H1 (cell line): ENCODE measurements at regions not wholly inside any gene's neighbourhood (a gene's known extent, or its start where the extent isn't known, plus 50 kb on each side); places are given as distances from the start of the nearest gene placed in this dataset.

ENCODE experiments used
- CTCF ChIA-PET: fragments of 300-600 bp; sonication (Branson Sonifier 250); formaldehyde crosslinking; loops from one replicate; lab custom pipeline; 2021; ENCODE audit not compliant: partially characterized antibody; lab: Charles Lee
- POLR2A ChIA-PET: fragments of 300-600 bp; sonication (Branson Sonifier 250); formaldehyde crosslinking; loops from one replicate; lab custom pipeline; 2021; ENCODE audit warnings: inconsistent platforms; ENCODE audit not compliant: partially characterized antibody; lab: Charles Lee
- DNase-seq, 2 experiments: peaks; one replicate each; pipeline versions ENCODE4 v3.0.0 to v3.0.0-alpha.2; 2010 to 2022; ENCODE audit warnings: low spot score in 2 of 2, low read depth in 1 of 2, mixed read lengths in 1 of 2
- FAIRE-seq: peaks from 2 replicates; lab custom pipeline; 2011; peaks lifted over from hg19 to GRCh38; lab: Jason Lieb, UNC
- H2AFZ ChIP-seq: 2 replicates; pipeline ENCODE4 v1.8.1; 2012; ENCODE audit warnings: low read length, inconsistent platforms
- H2AK5ac ChIP-seq: 2 replicates; pipeline ENCODE4 v1.6.1; 2013; ENCODE audit warnings: low read depth, low read length
- H2BK120ac ChIP-seq: replicated peaks from 2 replicates; pipeline ENCODE3; 2013; ENCODE audit warnings: low read depth, low read length, inconsistent platforms
- H2BK12ac ChIP-seq: 2 replicates; pipeline ENCODE4 v1.6.1; 2013; ENCODE audit warnings: low read depth, low read length
- H2BK15ac ChIP-seq: 2 replicates; pipeline ENCODE4 v1.6.1; 2013; ENCODE audit warnings: low read length
- H2BK20ac ChIP-seq: 2 replicates; pipeline ENCODE4 v1.6.1; 2013; ENCODE audit warnings: low read length
- H2BK5ac ChIP-seq: 2 replicates; pipeline ENCODE4 v1.6.1; 2013; ENCODE audit warnings: low read depth, low read length
- H3K14ac ChIP-seq: 2 replicates; pipeline ENCODE4 v1.6.1; 2013; ENCODE audit warnings: inconsistent platforms; ENCODE audit not compliant: insufficient read length
- H3K18ac ChIP-seq: 2 replicates; pipeline ENCODE4 v1.6.1; 2013; ENCODE audit warnings: low read length; ENCODE audit errors: extremely low read depth
- H3K23ac ChIP-seq: 2 replicates; pipeline ENCODE4 v1.6.1; 2013; ENCODE audit warnings: inconsistent platforms; ENCODE audit not compliant: insufficient read length
- H3K23me2 ChIP-seq: 2 replicates; pipeline ENCODE4 v1.6.1; 2013; ENCODE audit warnings: low read depth, low read length
- H3K27ac ChIP-seq: 2 replicates; pipeline ENCODE4 v1.6.1; 2011; ENCODE audit warnings: low read depth, low read length, inconsistent platforms
- H3K27me3 ChIP-seq, 4 experiments: replicated peaks in 1 of 4; 1 replicate in 1 of 4; 2 replicates in 3 of 4; pipeline versions ENCODE4 v1.6.1 to v1.8.1; 2011 to 2013; ENCODE audit warnings: low read length in 3 of 4, mild to moderate bottlenecking in 3 of 4, inconsistent platforms in 2 of 4, mixed read lengths in 2 of 4, moderate library complexity in 1 of 4; ENCODE audit not compliant: control insufficient read depth in 3 of 4, insufficient read depth in 3 of 4; ENCODE audit errors: extremely low read depth in 1 of 4
- H3K36me3 ChIP-seq, 4 experiments: 2 replicates each; pipeline versions ENCODE4 v1.6.1 to v1.8.1; 2011 to 2013; ENCODE audit warnings: mild to moderate bottlenecking in 4 of 4, low read length in 3 of 4, moderate library complexity in 2 of 4, control low read depth in 1 of 4, inconsistent platforms in 1 of 4; ENCODE audit not compliant: insufficient read depth in 4 of 4, control insufficient read depth in 2 of 4
- H3K4ac ChIP-seq: replicated peaks from 2 replicates; pipeline ENCODE3; 2013; ENCODE audit warnings: low read length, low read depth, mixed read lengths, inconsistent platforms; ENCODE audit not compliant: insufficient read length
- H3K4me1 ChIP-seq, 4 experiments: replicated peaks in 1 of 4; 1 replicate in 1 of 4; 2 replicates in 3 of 4; pipeline versions ENCODE4 v1.6.1 to v1.8.1; 2011 to 2013; ENCODE audit warnings: low read length in 3 of 4, inconsistent platforms in 2 of 4, mixed read lengths in 1 of 4; ENCODE audit not compliant: insufficient read depth in 4 of 4, control insufficient read depth in 3 of 4
- H3K4me2 ChIP-seq, 2 experiments: 2 replicates each; pipeline versions ENCODE4 v1.6.1 to v1.8.1; 2011 to 2013; ENCODE audit warnings: low read depth in 2 of 2, low read length in 2 of 2, control low read depth in 1 of 2, inconsistent platforms in 1 of 2, mild to moderate bottlenecking in 1 of 2; ENCODE audit not compliant: insufficient read depth in 1 of 2
- H3K4me3 ChIP-seq, 4 experiments: fragments of 200-600, 300-600 bp in 1 of 4; sonication (generic), shearing (Covaris generic), sonication (Bioruptor Twin) in 1 of 4; 2 replicates each; pipeline versions ENCODE4 v1.5.1 to v1.8.1; 2011 to 2016; ENCODE audit warnings: low read length in 4 of 4, low read depth in 3 of 4, control low read depth in 2 of 4, inconsistent platforms in 2 of 4, mild to moderate bottlenecking in 2 of 4, mixed read lengths in 1 of 4, moderate library complexity in 1 of 4; ENCODE audit not compliant: insufficient read depth in 2 of 4; ENCODE audit errors: extremely low read depth in 1 of 4
- H3K56ac ChIP-seq: replicated peaks from 2 replicates; pipeline ENCODE3; 2013; ENCODE audit warnings: low read depth, mild to moderate bottlenecking, mixed read lengths, low read length, inconsistent platforms; ENCODE audit not compliant: insufficient read length
- H3K79me1 ChIP-seq: 2 replicates; pipeline ENCODE4 v1.6.1; 2013; ENCODE audit warnings: low read depth, low read length, control low read depth
- H3K79me2 ChIP-seq, 2 experiments: 2 replicates each; pipeline versions ENCODE4 v1.6.1 to v1.8.1; 2012 to 2013; ENCODE audit warnings: low read length in 2 of 2, mild to moderate bottlenecking in 2 of 2, inconsistent platforms in 1 of 2; ENCODE audit not compliant: insufficient read depth in 2 of 2, control insufficient read depth in 1 of 2
- H3K9ac ChIP-seq, 4 experiments: replicated peaks in 1 of 4; 1 replicate in 1 of 4; 2 replicates in 3 of 4; pipeline versions ENCODE4 v1.6.1 to v1.8.1; 2011 to 2013; ENCODE audit warnings: low read depth in 3 of 4, low read length in 3 of 4, control low read depth in 2 of 4, mild to moderate bottlenecking in 2 of 4, moderate library complexity in 2 of 4, inconsistent platforms in 1 of 4; ENCODE audit errors: extremely low read depth in 1 of 4
- H3K9me3 ChIP-seq, 2 experiments: 2 replicates each; pipeline versions ENCODE4 v1.6.1 to v1.8.1; 2012 to 2013; ENCODE audit warnings: mild to moderate bottlenecking in 2 of 2, moderate library complexity in 2 of 2, control low read depth in 1 of 2, inconsistent platforms in 1 of 2, low read depth in 1 of 2, low read length in 1 of 2, mixed read lengths in 1 of 2; ENCODE audit not compliant: insufficient read depth in 2 of 2
- H4K20me1 ChIP-seq, 2 experiments: replicated peaks in 1 of 2; 2 replicates each; pipeline versions ENCODE3 to v1.8.1; 2011 to 2013; ENCODE audit warnings: inconsistent platforms in 2 of 2, low read length in 2 of 2, mild to moderate bottlenecking in 1 of 2; ENCODE audit not compliant: insufficient read depth in 2 of 2, control insufficient read depth in 1 of 2
- H4K5ac ChIP-seq: 2 replicates; pipeline ENCODE4 v1.6.1; 2013; ENCODE audit warnings: low read length, low read depth, mixed read lengths, inconsistent platforms; ENCODE audit not compliant: insufficient read length
- H4K8ac ChIP-seq: 2 replicates; pipeline ENCODE4 v1.8.0; 2013; ENCODE audit warnings: mild to moderate bottlenecking, moderate library complexity, low read length, inconsistent platforms; ENCODE audit not compliant: insufficient read depth; ENCODE audit errors: extremely low read depth
- H4K91ac ChIP-seq: replicated peaks from 2 replicates; pipeline ENCODE3; 2013; ENCODE audit warnings: low read length, mixed read lengths, inconsistent platforms; ENCODE audit not compliant: insufficient read length
- CBX5 ChIP-seq: fragments of 300-800, 300-1000 bp; sonication (generic); IDR thresholded peaks from 2 replicates; pipeline ENCODE4 v1.7.1; 2016; ENCODE audit warnings: antibody characterized with exemption, low read length, low read depth
- EGR1 ChIP-seq: IDR thresholded peaks from 2 replicates; pipeline ENCODE4 v1.6.1; 2011; ENCODE audit warnings: low read depth, low read length, borderline replicate concordance
- EP300 ChIP-seq, 2 experiments: IDR thresholded peaks; 1 replicate in 1 of 2; 2 replicates in 1 of 2; pipeline ENCODE4 v1.6.1; 2011 to 2012; ENCODE audit warnings: low read depth in 2 of 2, low read length in 2 of 2, mild to moderate bottlenecking in 2 of 2, borderline replicate concordance in 1 of 2, inconsistent platforms in 1 of 2, moderate library complexity in 1 of 2
- HDAC6 ChIP-seq: IDR thresholded peaks from one replicate; pipeline ENCODE4 v1.7.1; 2012; ENCODE audit warnings: low read depth, mild to moderate bottlenecking, inconsistent platforms, low read length, moderate library complexity
- KDM1A ChIP-seq: fragments of 200-600, 300-600 bp; sonication (generic); IDR thresholded peaks from 2 replicates; pipeline ENCODE4 v1.7.1; 2016; ENCODE audit warnings: mild to moderate bottlenecking, low read length, borderline replicate concordance
- SP1 ChIP-seq: IDR thresholded peaks from 2 replicates; pipeline ENCODE4 v1.6.1; 2011; ENCODE audit warnings: low read depth, low read length
- SP4 ChIP-seq: IDR thresholded peaks from 2 replicates; pipeline ENCODE4 v1.6.1; 2012; ENCODE audit warnings: low read length, inconsistent platforms
- TEAD4 ChIP-seq: IDR thresholded peaks from 2 replicates; pipeline ENCODE4 v1.6.1; 2012; ENCODE audit warnings: low read depth, low read length, inconsistent platforms, mixed read lengths
- YY1 ChIP-seq: IDR thresholded peaks from 2 replicates; pipeline ENCODE4 v1.6.1; 2011; ENCODE audit warnings: low read depth, mild to moderate bottlenecking, low read length
- WGBS, 2 experiments: shearing (Covaris generic) in 1 of 2; methylation state at CpG; one replicate each; pipeline versions ENCODE4 v1.1.6 to v1.1.7; 2013 to 2015; ENCODE audit warnings: low lambda C conversion rate in 2 of 2, mixed read lengths in 2 of 2, inconsistent platforms in 1 of 2, low coverage in 1 of 2, missing lambda C conversion rate in 1 of 2; ENCODE audit not compliant: insufficient replicate concordance in 2 of 2, insufficient coverage in 1 of 2, insufficient read length in 1 of 2; ENCODE audit errors: extremely low coverage in 1 of 2, missing lambda C conversion rate in 1 of 2; 5-methylcytosine and 5-hydroxymethylcytosine counted together
- TF ChIP-seq, protein P1 (sequence below), 3 experiments: IDR thresholded peaks; 1 replicate in 2 of 3; 2 replicates in 1 of 3; pipeline versions ENCODE4 v1.5.1 to v1.6.1; 2011; ENCODE audit warnings: low read length in 3 of 3, mild to moderate bottlenecking in 3 of 3, inconsistent platforms in 2 of 3, low read depth in 1 of 3, moderate library complexity in 1 of 3; ENCODE audit not compliant: insufficient read depth in 1 of 3; ENCODE audit errors: control extremely low read depth in 1 of 3
- TF ChIP-seq, protein P2 (sequence below): IDR thresholded peaks from 2 replicates; pipeline ENCODE4 v1.6.1; 2011; ENCODE audit warnings: low read depth, mild to moderate bottlenecking, low read length; ENCODE audit not compliant: insufficient read depth

DNA sequence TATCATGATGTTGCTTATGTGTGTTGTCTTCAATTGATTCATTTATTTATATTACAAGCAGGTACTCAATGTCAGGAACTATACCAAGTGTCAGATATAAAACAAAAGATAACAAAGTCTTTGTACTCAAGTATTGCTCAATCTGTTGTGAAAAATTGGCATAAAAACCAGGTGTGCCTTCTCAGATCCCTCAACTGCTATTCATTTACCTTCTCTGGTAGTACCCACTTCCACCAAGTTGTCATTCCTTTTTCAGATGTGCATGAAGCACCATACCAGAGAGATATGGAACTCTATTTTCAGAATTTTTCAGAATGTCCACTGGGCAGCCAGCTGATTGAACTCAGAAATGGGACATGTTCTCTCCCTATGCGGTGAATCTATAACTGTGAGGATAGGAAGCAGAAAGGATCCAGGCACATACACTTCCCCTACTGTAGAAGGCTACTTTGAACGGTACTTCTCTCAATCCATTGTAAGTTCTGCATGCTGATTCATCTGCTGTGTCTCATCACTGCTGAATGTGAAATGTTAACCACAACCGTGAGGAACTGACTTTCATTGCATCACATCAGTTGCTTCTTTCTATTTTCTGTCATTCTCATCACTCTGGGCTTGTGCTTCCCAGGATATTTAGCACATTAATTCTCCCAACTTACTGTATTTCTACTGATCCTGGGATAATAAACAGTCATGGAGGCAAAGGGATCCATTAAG is 1621.3 kb downstream of the SUCLG1 start:
- Histone ChIP-seq H3K9ac (no peak overlapping the region), H2BK120ac (no peak overlapping the region), H3K23ac (no peak overlapping the region), H3K4me2 (no peak overlapping the region), H2BK15ac (no peak overlapping the region), H3K4me1 (no peaks in the 10 kb centered on the region), H3K56ac (no peak overlapping the region), H3K4ac (no peak overlapping the region), H3K14ac (no peak overlapping the region), H2BK20ac (no peak overlapping the region), H4K5ac (no peak overlapping the region), H2BK5ac (no peak overlapping the region), H3K18ac (no peak overlapping the region), H3K9me3 (no peaks in the 10 kb centered on the region), H3K23me2 (no peaks in the 10 kb centered on the region; the same call in 1 of the 2 replicates), H4K91ac (no peak overlapping the region), H4K8ac (no peak overlapping the region), H3K27me3 (no peaks in the 10 kb centered on the region), H3K79me1 (no peaks in the 10 kb centered on the region), H2BK12ac (no peak overlapping the region), H4K20me1 (no peaks in the 10 kb centered on the region), H3K4me3 (no peak overlapping the region), H2AFZ (no peak overlapping the region), H3K27ac (no peak overlapping the region), H3K36me3 (no peaks in the 10 kb centered on the region), H3K79me2 (no peaks in the 10 kb centered on the region), H2AK5ac (no peak overlapping the region)
- FAIRE-seq: no peak
- DNase-seq: no peak
- WGBS, 2 experiments: 94% methylated on average over 3 of the region's 3 CpGs; no CpG with 5 or more reads in 1 of the 2 experiments
- ChIA-PET CTCF (no interaction called here), POLR2A (no interaction called here)
- TF ChIP-seq SP1: no peak
- TF ChIP-seq, protein P1, sequence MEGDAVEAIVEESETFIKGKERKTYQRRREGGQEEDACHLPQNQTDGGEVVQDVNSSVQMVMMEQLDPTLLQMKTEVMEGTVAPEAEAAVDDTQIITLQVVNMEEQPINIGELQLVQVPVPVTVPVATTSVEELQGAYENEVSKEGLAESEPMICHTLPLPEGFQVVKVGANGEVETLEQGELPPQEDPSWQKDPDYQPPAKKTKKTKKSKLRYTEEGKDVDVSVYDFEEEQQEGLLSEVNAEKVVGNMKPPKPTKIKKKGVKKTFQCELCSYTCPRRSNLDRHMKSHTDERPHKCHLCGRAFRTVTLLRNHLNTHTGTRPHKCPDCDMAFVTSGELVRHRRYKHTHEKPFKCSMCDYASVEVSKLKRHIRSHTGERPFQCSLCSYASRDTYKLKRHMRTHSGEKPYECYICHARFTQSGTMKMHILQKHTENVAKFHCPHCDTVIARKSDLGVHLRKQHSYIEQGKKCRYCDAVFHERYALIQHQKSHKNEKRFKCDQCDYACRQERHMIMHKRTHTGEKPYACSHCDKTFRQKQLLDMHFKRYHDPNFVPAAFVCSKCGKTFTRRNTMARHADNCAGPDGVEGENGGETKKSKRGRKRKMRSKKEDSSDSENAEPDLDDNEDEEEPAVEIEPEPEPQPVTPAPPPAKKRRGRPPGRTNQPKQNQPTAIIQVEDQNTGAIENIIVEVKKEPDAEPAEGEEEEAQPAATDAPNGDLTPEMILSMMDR (IDR thresholded peaks at IDR 0.05; ENCODE audit: control extremely low read depth in 1 of 3, insufficient read depth in 1 of 3, low read depth in 1 of 3, low read length in 3 of 3): no peak
- no peak for TF ChIP-seq CBX5
- no peak for TF ChIP-seq YY1
- no peak for TF ChIP-seq KDM1A
- no peak for TF ChIP-seq EGR1
- no peak for TF ChIP-seq SP4
- TF ChIP-seq, protein P2, sequence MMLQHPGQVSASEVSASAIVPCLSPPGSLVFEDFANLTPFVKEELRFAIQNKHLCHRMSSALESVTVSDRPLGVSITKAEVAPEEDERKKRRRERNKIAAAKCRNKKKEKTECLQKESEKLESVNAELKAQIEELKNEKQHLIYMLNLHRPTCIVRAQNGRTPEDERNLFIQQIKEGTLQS: no peak
- TF ChIP-seq HDAC6: no peak
- no peak for TF ChIP-seq TEAD4
- TF ChIP-seq EP300 (IDR thresholded peaks at IDR 0.05; ENCODE audit: borderline replicate concordance in 1 of 2, low read depth in 2 of 2, low read length in 2 of 2): no peak
